ENCODE measurements at regions not wholly inside any gene's neighbourhood (a gene's known extent, or its start where the extent isn't known, plus 50 kb on each side); places are given as distances from the start of the nearest gene placed in this dataset.
A peak's percentile ranks its signal among the peaks of the same experiment; 100 is the strongest.

DNA sequence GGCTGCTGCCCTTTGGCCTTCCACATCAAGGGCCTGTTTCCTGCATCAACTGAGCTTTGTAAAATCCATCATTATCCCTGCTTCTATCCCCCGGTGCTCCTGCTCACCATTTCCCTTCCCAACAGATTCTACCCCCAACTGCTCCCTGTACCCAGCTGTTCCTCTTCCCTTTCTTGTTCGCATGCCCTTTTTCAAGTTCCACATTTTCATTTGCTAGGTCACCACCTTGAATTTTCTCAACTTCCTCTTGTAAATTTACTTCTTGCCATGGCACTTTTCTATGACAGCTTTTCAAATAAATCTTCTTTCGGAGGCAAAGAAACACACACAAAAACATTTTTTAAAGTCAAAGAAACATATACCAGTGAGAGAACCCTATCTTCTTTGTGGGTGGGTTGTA is 330.5 kb upstream of the ADGRL2 start:
- no peak for DNase-seq

DNA sequence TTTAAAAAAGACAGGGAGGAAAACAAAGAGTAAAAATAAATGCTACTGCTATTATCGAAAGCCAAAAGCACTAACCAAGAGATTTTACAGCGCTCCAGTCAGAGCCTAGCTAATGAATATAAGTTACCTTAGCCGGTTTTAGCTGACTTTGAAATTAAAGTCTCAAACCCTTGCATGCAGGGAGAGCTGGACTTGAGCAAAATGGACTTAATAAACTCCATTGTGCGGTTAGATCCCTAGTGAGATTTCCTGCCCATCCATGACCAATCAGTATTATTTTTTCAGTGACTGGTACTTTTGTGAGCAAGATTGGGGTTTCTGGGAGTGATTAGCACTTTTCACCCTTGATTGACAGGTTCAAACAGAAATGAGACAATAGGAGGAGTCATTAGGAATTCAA is 333.4 kb upstream of the ADGRL2 start:
- DNase-seq: no peak

DNA sequence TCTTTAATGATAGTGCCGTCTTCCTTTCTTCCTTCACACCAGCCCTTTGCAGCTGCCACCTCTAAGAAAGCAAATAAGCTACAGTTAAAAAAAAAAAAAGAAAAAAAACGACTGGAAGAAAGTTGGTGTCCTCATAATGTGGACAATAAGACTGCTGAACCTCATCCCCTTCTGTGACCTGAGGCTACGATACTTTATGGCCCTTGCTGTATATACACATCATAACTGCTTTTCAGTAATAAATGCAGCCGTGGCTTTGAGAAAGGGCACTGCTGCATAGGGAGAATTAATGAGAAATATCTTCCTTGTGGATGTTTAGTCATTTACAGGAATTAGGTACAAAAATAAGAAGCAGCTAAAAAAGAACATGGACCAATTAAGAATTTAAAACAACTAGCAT is 333.8 kb upstream of the ADGRL2 start:
- DNase-seq: peak; percentile 49

DNA sequence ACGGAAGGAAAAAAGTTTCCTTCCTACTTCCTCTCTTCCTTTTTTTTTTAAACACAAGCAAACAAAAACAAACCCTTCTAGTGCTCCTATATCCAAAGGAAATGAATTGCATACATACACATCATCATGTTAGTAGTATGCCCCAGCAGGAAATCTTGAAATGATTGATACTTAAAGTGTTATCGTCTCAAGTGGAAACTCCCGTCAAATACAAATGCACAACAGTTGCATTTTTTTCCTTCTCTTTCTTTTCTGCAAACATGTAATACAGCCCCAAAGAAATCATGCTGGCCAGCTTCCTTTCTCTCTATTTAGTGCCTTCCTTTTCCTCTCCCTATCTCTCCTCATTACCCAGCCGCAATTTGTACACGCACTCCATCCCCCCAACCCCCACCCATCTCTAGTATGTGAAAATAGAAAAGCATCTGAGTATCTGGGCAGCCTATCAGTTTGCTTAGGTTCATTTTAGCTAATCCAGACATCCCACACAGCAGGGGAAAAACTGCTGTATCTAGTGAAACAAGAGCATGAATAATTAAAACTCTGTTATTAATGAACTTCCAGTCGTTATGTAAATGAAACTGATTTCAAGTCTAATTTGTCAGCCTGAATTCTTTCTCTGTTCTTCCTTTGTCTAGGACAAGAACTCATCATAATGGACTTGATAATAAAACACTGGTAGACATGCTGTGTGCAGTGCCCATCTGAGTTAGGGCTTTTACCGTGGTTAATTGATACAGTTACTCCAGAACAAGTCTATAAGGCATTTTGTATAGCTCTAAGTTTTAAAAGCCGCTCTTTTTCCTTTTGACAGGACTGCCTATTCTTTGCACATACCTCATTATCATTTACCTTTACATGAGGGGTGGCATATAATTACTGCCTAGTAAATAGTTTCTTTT is 336.5 kb upstream of the ADGRL2 start:
- DNase-seq: peak; percentile 13

DNA sequence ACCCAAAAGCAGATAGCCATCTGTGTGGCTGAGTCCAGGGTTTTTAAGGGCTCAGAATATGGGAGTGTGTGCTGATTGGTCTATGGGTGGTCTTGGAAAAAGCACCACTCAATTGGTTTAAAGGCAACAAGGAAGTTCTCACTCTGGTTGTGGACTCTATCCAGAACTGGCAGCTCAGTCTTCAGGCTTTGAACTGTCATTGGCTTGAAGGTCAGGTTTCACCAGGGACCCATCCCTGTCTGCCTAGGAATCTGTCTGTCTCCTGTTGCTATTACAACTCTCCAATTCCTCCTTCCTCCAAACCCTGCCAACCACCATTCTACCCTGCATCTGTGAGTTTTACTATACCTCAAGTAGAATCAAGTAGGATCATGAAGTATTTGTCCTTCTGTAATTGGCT is 341.7 kb upstream of the ADGRL2 start:
- no peak for DNase-seq

DNA sequence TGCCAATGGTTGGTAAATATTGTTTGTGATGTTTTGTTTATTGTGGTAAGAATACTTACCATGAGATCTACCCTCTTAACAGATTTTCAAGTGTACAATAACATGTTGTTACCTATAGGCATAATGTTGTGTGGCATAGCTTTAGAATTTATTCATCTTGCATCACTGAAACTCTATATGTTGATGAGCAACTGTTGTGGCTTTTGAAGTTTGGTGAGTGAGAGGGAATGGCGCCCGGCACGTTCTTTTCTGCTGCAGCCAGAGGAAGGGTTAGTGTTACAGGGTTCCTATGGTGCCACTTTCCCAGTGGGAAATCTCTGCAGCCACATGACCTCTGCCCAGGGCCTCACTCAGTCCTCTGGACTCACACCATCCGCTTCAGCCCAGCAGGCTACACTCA is 342.5 kb upstream of the ADGRL2 start:
- DNase-seq: no peak

DNA sequence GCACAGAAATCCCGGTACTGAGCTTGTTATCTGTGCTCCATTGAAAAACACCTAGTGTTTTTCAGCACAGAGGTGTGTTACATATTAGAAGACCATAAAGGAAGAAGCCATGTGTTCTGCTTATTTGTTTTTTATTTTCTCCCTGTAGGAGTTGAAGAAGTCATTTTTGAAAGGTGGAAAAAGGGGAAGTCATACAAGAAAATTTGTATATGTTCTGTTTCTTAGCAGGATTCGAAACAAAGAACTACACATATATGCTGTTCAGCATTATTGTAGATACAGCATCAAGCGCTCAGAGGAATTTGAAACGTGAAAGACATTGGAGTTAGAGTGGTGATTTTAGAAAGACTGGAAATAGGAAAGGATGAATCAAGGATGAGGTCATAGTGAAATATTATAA is 345.3 kb upstream of the ADGRL2 start:
- DNase-seq: no peak

DNA sequence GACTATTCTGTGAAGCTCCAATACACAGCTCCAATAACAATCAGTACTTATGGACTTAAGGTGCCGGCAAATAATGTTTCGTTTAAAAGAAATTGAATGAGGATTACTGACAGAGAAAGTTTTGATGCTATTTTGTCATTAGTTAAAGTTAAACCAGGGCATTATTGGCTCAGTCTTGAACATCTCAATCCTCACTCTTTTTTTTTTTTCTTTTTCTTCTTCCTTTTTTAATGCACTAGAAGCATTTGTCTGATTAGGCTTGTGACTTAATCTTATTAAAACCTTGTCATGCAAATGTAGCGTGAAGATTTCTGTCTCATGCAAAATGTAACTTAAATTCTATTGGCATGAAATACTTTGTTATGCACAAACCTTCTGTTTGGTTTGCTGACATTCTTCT is 346.8 kb upstream of the ADGRL2 start:
- DNase-seq: no peak

DNA sequence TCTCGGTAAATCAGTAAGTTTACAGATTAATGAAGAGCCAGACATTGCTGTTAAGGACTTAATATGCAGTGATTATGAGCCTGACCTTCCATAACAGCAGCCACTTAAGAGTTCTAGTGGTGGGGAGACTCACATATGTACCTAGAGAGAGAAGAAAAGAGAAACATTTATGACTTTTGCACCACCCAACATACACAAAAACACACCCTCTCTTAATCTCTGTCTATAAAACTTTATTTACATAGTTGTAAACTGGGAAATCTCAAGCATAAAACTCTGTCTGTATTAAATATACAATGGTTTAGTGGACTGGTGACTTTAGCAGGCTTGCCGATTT is 347.4 kb upstream of the ADGRL2 start:
- DNase-seq: no peak

DNA sequence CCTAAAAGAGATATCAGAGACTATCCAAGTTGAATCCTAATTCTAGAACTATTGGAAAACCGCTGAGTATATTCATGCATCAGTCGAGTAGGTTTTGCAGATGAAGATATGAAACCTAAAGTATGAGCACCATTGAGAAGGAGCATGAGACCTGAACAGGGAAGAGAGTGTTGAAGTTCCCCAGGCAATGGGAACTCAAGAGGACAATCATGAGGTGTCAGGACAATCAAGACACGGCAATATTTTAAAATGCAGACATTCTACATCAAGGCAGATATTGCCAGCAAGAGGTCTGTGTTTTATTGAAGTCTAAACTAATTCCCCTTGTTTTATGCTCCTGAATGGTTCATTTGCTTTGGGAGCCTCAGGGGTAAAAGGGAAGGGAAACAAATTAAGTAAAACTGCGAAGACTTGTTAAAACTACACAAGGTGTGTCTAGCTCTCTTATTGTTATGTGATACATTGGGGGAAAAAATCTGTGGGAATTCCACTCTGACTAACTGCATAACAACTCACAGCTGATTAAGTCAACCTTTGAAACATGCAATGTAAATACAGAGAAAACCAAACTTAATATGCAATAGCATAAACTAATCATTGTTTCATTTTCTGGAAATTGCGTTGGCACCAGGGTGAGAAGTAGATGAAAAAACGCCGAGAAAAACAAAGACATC is 347.9 kb upstream of the ADGRL2 start:
- no peak for DNase-seq

DNA sequence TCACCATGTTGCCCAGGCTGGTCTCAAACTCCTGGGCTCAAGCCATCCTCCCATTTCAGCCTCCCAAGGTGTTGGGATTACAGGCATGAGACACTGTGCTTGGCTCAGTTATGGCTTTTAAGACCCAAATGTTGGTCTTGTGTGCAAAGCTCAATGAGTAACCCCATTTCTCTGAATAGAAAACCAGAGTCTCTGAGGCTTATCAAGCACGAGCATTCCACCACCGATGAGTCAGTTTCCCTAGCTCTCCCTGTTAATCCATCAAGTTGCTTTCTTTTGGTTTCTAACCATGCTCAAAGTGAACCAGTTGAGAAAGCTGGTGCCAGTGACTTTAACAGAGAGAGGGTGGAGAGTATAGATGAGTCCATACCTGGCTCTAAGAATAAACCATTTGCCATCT is 350.9 kb upstream of the ADGRL2 start:
- no peak for DNase-seq

DNA sequence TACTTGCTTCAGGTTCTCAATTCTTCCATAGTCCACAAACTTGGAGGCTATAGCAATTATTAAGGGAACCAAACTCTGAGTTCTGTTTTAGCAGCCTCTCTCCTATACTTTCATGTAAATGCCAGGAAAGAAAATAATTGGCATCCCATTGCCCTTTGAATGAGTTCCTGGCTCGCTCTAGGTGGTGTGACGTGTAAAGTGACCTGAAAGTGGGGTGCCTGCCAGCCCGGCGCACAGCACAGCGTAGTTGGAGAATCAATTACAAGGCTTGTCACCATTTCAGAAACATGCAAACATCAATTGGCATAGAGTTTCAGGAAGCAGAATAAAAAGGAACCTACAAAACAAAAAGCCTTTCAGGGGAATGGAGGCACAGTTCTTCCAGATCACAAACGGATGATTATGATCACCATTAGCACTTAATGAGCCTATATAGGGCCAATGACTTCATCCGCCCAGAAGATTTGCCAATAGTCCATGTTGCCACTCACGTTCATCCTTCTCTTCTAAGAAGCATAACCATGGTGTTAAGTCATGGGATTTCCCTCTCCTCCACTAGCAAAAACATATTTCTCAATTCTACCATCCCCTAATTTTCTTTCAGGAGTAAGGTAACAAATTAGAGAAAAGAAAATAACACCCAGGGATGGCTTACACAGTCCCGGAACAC is 354.6 kb upstream of the ADGRL2 start:
- DNase-seq: no peak

DNA sequence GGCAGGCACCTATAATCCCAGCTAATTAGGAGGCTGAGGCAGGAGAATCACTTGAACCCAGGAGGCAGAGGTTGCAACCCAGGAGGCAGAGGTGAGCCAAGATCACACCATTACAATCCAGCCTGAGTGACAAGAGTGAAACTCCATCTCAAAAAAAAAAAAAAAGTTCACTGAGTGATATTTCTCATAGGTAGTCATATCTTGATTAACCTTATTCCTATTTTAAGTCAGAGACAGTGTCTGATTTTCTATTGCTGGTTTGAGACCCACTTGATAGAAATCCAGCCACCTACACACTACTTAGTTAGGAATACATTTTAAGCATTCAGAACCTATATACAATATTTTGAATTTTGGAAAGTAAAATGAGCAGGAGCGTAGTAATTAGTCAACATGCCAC is 357.4 kb upstream of the ADGRL2 start:
- no peak for DNase-seq

DNA sequence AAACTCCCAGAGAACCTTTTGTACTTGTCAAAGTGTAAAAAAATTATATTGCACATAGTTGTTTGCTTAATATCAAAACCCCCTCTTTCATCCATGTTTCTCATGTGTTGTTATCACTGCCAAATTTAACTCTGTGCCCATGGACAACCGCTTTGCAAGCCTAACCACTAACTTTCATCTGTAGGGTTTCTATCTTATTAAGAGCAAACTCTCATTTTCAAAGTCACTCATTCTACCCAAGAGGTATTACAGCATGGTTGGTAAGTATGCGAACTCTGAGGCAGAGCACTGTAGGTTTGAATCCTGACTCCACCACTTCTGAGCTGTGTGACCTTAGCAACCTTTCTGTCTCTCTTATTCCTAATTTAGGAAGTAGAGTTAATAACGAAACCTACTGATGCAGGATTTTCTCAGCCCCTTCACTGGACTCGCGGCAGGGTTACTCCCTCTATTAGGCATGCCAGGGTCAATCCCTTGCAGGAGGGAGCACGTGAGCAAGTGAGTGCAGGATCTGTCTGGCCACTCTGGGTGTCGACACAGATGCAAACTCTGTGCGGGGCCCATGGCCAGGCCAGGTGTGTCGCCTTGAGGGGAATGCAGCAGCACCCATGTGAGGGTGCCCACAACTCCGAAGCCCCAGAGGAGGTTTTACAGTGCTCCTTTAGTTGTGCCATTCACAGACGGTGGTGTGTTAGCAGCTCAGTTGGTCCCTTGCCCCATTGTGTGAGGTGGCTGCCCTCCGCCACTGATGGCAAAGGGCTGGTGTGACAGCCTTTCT is 361.5 kb upstream of the ADGRL2 start:
- DNase-seq: no peak

DNA sequence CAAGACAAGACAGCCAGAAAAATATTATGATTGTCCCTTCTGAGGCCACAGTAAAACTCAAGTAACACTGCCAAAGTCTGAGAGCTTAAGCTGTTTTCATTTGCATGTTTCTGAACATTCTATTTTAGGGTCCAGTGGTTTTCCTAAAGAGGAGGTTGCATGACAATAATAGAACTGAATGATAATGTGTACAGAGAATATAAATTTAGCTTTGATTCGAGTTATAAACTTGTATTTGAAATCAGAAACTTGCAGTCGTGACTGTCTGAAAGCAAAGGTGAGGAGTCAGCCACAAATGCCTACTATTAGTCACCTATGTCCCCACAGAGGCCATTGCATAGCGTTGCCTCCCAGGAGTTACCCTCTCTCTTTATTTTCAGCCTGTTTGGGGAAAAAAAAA is 363.1 kb upstream of the ADGRL2 start:
- DNase-seq: no peak

DNA sequence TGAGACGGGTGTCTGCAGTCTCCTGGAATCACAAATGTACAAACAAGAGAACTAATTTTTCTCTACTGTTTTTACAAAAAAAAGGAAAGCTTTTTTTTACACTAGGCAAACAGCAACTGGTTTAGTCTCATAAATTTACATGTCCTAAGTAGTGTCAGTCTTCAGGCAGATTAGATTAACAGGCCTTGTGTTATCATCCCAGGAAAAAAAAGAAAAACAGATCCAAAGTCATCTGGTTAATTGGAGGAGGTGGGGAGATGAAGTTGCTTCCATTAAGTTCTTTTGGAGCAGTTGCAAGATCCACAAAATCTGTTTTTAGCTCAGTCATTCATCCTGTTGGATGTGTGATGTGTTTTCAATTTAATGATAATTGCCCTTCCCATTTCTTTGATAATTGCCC is 363.5 kb upstream of the ADGRL2 start:
- no peak for DNase-seq

DNA sequence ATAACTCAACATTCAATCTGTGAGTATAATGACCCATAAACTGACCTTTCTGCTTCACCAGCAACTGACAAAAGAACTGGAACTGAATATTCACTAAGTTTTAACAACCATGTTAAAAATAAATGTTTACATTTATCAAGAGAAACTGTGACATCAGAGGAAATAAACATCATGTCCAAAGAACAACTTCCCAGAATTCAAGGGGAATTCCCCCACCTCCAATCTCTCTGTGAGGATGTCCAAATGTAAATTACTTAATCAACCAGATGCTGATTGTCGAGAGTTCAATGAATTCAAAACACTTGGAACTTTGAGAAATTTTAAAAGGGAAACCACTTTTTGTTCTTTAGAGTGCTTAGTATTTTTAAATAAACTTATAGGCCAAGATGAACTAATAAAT is 365.6 kb upstream of the ADGRL2 start:
- no peak for DNase-seq

DNA sequence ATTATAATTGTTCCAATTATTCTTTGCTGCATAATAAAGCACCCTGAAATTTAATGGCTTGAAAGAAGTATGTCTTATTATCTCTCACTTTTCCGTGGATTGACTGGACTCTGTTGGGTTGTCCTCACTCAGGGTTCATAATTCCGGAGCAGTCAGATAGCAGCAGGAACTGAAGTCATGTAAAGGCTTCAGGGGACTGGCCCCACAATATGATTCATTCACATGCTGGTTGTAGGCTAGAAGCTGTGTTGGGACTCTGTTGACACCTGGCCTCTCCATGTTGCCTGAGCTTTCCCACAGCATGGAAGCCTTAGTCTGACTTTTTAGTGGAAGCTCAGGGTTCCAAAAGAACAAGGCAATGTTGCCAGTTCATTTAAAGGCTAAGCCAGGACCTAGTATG is 367.1 kb upstream of the ADGRL2 start:
- DNase-seq: no peak

DNA sequence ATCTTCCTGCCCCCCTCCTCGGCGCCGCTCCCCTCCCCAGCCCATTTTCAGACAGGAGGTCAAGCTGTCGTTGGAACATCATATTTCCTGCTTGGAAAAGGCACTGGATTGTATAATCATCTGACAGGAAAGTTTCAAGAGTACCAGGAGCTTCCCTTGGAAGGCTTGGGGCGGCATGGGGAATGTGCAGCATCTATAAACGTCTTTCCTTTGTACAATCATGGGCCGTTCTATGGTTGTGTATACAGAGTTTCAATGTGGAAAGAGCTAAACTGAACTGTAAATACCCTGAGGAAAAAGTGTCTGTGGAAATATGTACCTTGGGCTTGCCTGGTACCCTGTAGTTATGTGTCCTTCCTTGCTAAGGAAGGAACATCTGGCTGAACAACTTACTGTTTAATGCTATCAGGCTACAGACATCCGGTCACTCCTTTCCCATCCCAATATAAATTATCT is 368.1 kb upstream of the ADGRL2 start:
- no peak for DNase-seq

DNA sequence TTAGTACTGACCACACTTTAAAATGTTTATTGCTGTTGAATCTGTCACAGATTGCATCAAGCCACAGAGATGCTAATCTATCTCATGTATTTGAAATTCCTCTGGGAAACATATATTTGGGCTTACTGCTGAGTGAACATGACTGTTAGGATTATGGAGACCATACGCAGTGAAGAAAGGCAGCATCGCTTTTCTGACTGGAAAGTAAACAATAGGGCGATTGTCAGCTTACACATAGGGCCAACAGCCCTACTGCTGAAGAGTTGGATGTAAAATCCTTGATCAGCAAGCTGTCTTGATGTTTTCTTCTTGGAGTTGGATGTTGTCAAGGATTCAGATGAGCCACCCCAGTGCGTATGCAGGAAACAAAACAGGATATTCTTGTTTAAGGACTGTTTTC is 368.7 kb upstream of the ADGRL2 start:
- DNase-seq: no peak

DNA sequence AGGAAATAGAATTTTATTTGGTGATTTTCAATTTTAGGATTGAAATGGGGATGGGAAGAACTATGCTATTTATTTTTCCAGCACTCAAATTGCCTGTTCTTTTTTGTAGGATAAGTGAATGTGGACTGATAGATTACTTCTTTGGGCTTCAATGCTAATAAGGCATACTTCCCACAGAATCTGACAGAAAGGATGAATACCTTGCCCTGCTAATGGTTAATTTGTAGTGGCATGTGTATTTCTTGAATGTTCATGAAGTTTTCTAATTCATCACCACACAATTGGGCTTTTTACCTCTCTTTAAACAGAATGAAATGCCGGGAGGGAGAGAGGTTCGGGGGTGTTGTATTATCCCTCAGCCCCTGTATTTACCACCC is 369.1 kb upstream of the ADGRL2 start:
- DNase-seq: no peak

DNA sequence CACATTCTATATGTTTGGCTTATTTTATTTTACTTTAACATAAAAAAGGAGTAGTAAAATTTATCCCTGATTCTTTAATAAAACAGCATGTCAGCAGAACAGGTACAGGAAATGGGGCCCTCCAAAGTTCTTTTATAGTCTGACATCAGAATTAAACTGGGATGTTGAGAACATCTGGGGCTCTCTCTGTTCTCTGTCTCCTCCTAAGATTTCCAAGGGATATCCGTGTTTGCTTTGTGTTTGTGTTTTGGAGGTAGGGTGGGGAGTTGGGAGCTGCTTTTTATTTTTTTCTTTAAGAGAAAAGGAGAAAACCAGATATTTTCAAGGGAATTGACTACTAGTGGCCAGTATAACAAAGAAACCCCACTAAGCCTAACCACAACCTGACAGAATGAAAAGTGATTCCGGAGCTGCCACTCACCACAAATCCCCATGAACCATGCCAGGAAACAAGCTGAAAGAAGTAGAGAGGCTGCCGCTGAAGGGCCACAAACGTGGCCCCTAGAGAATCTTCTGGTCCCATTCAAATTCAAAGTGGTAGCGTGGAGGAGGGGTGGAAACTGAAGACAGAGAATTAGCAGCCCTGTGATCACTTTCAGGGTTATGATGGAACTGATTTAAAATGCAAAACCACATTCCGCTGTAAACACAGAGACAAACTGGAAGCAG is 369.6 kb upstream of the ADGRL2 start:
- no peak for DNase-seq
